NAMALWA (cell line): ENCODE measurements at regions not wholly inside any gene's neighbourhood (a gene's known extent, or its start where the extent isn't known, plus 50 kb on each side); places are given as distances from the start of the nearest gene placed in this dataset.

Experiments
- DNase-seq: peaks from one replicate; pipeline ENCODE4 v3.0.0-alpha.2; 2015; ENCODE audit warnings: low spot score

DNA sequence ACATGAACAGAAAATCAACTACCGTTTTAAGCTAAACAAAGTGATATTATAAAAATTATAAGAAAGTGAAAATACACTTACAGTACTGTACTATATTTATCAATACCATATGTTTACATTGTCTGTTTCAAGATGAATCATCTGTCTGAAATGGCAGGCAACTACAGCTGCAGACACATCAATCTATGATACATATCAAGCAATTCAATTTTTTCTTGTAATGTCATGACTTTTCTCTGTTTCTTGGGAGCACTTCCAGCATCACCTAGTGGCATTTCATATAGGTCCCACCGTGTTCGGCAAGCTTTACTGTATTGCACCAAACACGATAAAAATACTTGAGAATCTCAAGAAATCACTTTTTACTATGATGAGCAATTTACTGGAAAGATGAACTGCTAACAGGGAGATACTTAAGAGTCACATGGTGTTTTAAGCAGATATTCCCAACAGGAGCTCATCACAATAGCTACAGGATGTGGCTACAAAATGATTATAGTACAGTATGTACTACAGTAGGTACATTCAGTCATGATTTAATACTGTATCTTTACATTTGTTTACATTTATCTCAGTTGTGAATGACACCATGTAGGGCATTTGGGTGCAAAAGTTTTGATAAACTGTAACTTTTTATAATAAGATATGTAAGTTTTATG is 207.4 kb downstream of the ADAM29 start:
- no peak for DNase-seq

DNA sequence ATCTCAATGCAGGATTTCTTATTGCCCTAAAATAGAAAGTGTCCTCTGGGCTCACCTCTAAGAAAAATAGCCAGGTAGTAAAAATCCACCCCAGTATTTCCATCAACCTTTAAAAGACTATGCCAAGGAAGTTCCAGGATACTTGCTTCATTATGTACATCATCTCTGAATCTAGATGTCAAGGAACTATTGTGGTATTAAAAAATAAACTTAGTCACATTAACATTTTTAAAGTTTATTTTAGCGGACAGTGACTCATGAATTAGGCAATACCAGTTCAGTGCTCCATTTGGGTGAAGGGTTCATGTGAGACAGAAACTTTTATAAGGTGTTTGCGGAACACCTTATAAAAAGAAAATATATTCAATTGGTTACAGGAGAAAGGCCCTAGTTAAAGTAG is 209.2 kb downstream of the ADAM29 start:
- no peak for DNase-seq

DNA sequence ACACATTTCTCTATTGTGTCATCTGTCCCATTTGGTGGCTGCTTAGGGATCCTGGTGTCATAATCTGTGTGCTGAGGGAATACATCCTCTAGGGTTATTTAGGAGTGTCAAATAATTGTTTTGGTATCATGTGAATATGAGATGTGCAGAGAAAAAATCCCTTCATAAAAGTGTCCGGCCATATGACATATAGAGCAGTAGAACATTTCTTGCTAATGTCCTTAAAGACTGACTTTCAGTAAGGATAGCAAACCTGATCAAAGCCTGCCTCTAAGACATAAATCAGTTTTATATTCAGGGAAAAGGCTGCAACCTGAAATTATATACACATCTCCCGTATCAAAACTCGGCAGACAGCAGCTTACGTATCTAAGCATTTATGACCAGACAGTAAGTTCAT is 211.6 kb downstream of the ADAM29 start:
- no peak for DNase-seq

DNA sequence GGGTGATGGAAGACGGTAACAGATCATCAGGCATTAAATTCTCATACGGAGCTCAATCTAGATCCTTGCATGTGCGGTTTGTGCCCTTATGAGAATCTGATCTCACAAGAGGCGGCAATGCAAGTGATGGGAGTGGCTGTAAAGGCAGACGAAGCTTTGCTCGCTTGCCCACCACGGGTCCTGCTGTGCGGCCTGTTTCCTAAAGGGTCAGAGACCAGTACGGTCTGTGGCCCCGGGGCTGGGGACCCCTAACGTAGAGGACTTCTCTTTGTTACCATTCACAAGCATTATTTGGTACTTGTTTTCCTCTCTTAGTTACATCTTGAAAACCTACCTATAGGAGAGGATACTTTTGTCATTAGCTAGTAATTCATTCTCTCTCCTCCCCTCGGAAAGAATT is 221.0 kb downstream of the ADAM29 start:
- DNase-seq = no peak

DNA sequence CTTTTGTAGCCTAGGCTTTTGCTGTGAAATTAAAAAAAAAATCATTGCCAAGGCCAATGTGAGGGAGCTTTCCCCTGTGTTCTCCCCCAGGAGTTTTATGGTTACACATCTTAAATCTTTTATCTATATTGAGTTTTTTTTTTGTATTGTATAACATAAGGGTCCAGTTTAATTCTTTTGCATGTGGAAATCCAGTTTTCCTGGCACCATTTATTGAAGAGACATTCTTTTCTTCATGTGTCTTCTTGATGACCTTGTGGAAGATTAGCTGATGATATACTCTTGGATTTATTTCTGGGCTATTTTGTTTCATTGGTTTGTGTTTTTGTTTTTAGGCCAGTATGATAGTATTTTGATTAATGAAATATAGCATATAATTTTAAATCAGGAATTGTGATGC is 225.0 kb downstream of the ADAM29 start:
- no peak for DNase-seq

DNA sequence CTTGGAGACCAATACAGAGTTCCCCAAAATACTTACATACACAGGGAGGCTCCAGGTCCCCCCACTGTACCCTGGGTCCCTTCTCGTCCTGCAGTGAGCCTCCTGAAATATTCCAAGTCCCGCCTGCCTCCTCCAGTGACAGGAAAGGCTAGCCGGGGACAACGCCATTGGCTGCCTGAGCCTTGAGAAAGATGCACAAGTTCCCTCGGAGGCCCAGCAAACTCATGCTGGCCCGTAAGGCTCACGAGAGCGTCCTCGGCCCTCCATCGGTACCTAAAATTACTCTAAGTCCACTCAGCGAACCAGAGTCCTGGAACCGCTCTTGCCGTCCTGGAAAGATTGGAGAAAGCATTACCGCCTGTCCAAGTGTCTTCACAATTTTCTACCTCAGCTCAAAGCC is 228.6 kb downstream of the ADAM29 start:
- no peak for DNase-seq

DNA sequence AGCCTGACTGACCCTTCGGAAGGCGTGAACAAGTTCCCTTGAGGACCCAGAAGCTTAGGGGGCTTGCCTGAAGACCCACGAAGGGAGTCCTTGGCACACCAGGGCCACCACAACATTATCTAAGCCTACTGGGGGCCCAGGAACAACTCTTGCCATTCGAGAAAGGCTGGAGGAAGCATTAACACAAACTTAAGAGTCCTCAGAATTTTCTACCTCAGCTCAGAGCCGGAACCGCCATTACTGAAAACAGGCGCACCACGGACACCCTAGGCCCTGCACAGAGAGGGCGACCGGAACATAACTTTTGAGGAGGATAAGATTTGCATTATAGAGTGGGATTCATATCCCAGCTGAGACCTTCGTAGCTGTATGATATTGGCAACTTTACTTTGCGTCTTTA is 229.1 kb downstream of the ADAM29 start:
- no peak for DNase-seq

DNA sequence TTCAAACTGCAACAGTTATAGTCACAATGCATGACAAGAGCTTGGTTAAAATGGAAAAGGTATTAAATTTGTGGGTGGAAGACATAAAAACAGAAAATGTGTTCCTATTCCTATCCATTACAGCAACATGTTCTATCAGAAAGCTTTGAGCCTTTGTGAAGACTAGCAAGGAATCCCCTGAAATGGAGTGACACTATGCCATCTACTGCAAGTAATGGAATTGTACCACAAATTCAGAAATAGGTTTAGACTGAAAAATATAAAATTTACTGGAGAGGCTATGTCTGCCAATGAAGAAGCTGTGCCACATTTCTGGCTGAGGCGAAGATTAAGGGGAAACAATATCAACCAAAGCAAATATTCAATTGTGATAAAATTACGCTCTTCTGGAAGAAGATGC is 247.9 kb downstream of the ADAM29 start:
- DNase-seq = no peak

DNA sequence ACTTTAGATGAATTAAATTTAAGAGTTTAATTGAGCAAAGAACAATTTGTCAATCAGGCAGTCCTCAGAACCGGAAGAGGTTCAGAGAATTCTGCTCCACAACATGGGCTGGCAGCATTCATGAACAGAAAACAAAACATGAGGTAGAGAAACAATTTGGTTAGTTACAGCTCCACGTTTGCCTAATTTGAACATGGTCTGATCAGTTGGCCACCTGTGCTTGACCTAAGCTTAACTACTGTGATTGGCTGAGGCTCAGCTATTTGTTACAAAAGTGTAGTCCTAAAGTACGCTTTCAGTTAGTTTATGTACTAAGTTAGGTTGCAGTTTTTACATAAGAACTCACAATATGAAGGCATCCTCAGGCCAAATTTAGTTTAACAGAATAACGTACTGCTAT is 258.6 kb downstream of the ADAM29 start:
- no peak for DNase-seq

DNA sequence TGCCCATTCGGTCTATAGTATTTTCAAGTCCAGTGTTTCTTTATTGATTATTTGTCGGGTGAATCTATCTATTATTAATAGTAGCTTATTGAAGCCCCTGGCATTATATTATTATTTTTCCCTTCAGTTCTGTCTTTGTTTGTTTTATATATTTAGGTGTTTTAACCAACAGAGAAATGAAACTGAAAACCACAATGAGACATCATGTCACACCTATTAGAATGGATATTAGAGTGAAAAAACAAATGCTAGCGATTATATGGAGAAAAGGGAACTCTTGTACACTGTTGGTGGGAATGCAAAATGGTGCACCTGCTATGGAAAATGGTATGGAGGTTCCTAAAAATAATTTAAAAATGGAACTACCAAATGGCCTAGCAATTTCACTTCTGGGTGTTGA is 272.5 kb downstream of the ADAM29 start:
- no peak for DNase-seq

DNA sequence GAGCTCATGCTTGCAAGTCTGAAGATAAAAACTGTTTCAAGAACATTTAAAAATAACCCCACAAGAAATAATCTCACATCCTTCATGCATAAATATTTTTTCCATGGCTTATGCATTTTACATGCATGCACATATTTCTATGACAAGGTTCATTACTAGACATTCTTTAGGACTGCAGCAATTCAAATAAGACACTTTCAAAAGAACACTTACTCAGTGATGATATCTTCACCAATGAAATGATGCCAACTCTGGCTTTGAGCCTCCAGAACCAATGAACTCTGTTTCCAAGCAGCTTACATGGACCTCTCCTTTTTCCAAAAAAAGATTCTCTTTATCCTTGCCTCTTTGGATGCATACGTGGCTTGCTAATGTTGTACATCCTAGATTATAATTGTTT is 279.9 kb downstream of the ADAM29 start:
- DNase-seq = no peak

DNA sequence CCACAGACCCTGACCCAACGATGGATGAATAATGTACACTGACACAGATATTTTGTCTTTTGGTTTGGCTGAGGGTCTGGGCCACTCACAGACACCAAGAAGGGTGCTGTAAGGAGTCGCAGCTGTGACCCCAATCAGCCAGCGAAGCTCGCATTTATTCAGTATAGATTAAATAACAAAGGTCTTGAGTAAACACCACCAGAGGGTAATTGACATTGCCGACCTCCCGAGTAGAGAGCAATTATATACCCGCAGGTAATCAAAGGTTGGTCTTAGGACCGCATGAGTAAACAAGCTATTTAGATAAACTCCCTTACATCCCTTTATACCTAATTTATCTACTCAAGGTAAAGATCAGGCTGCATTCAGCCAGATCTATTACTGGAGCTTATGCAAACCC is 297.1 kb downstream of the ADAM29 start:
- DNase-seq = no peak

DNA sequence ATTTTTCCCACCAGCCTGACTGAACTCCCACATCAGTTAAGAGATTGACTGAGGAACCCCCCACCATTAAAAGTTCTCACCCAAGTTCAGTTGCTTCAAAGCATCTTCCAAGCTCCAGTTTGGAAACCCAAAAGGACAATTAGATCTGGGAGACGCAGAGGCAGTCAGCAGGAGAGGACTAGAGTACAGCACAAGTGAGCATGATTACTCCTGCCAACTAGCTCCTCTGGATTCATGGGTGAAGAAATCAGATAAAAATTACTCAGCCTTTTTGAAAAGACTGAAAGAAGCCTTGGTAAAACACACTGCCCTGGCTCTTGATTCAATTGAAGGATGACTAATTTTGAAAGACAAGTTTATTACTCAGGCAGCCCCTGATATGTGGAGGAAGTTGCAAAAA is 297.5 kb downstream of the ADAM29 start:
- no peak for DNase-seq

DNA sequence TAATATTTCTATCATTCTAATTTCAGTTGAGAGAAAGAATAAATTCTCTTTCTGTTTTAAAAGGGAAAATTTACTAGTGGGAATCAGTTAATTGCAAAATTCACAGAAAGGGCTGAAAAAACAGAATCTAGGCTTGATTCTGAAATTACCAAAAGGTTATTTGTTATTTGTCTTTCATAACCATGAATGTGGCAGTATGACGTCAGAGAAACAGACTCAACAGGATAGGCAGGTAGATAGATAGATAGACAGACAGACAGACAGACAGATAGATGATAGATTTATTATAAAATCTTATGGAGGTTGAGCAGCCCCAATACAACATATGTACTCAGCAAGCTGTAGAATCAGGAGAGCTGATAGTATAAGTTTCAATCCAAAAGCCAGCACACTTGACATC is 311.0 kb downstream of the ADAM29 start:
- DNase-seq = no peak

DNA sequence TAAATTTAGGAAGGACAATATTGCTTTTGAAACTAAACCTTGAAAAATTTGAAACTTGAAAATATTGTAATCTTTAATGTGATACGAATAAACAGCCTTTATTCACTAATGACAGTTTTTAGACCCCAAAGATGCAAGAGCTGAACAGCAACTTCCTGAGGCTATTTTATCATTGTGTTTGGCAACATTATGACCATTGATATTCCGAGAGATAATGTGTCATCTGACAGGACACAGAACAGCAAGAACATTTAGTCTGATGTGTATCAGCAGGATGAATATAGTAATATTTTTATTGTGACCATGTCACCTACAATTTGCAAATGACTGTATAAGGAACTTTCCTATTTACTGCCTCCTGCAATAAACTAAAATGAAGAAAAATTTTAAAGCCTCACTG is 316.0 kb downstream of the ADAM29 start:
- no peak for DNase-seq

DNA sequence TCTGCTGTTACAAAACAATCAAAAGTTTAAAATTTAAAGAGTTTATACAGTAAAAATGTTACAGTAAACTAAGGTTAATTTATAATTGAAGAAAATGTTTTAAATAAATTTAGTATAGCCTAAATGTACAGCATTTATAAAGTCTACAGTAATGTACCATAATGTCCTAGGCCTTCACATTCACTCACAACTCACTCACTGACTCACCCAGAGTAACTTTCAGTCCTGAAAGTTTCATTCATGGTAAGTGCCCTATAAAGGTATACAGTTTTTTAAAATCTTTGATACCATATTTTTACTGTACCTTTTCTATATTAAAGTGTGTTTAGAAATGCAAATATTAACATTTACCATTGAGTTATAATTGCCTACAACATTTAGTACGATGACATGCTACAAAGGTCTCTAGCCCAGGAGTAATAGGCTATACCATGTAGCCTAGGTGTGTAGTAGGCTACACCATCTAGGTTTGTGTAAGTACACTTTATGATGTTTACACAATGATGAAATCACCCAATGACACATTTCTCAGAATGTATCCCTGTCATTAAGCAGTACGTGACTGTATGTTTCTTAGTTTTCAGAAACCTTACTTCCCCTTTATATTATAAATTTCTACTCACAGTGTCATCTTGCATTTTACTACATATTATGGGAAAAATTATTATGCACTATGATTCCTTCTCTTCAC is 320.8 kb downstream of the ADAM29 start:
- no peak for DNase-seq

DNA sequence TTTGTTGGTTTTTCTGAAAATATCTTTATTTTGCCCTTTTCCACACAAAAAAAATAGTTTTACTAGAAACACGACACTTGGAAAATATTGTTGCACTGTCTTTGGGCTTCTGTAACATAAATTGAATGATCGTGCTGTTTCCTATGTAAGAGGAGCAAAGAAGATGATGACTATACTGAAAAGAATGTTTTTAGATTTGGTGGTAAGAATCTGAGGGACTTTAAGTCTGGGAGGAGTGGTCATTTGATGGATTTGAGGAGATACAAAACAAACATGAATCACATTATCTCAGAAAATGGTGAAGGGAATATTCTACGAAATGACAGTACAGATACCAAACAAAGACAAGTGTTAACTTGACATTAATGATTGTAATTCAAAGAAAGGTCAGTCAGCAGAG is 328.8 kb downstream of the ADAM29 start:
- DNase-seq = no peak

DNA sequence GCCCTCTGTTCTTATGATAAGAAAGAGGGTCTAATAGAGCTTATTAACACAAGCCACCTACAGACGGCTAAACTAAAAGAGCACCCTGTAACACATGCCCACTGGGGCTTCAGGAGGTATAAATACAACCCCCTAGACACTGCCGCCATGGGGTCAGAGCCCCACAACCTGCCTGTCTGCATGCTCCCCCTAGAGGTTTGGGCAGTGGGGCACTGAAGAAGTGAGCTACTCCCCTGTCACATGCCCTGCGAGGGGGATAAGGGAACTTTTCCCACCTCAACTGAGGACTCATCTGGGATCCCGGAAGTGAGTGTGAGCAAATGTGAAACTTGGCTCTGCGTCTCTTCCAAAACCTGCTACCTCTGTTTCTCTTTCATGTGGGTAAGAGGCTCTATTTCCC is 334.5 kb downstream of the ADAM29 start:
- peak; percentile 7 for DNase-seq

DNA sequence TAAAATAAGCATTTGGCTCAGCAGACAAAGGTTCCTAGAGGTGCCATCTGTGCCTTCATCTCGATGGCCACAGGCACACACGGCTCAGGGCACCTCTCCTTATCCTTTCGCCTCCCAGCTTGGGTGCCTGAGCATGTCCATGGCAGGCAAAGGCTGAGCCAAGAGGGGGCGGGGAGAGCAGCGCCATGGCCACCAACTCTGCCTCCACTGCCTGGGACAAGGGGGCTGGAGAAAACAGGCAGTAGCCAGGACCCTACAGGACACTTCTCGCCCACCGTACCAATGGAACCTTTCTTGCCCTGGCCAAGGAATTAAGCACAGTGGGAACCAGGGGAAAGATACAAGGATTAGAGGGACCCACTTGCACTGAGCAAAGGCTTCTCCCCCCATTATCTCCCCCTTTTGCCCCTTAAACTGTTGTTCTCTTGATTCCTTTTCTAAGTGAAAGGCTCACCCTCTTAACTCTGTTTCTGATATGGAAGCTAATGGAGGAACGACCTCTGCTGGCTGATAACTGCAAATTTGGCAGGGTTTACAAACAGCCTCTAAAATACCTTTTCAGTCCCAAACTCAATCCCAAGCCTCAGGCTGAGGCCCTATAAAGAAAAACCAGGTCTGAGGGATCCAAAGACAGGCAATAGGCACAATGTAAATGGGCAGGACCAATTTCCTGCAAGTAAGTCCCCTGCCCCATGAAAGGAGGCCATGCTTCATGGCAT is 335.2 kb downstream of the ADAM29 start:
- peak; percentile 54 for DNase-seq

DNA sequence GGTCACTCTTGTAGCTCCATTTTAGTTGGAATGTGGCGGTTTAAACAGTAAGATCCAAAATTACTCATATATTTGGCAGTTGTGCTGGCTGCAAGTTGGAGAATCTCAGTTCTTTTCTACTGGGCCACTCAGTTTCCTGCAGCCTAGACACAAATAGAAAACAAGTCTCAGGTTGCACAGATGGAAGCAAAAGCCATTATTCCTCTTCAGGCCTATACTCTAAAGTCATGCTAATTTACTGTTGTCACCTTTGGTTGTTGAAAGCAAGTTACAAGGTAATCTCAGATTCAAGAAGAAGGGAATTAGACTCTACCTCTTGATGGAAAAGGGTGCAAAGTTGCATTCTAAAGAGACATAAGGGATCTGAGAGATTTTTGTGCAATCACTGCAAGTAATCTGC is 345.4 kb downstream of the ADAM29 start:
- DNase-seq = no peak

DNA sequence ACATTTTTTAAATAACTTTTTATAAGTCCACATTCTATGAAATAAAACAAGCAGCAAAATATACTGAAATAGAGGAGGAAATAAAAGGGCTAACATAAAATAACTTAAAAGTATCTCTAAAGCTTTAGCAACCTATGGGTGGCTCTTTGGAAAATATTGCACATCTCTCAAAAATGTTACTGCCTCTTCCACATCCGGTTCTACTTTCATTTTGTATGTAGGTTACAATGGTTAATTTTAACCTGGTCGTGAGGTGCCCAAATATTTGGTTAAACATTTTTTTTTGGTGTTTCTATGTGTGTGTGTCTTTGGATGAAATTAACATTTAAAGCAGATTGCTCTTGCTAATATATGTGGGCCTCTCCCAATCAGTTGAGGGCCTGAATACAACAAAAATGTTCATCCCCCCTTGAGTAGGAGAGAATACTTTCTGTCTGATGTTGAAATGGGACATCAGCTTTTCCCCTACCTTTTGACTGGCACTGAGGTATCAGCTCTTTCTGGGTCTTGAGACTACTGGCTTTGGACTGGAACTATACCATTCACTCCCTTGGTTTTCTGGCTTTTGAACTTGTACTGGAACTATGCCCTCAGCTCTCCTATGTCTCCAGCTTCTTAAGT is 353.0 kb downstream of the ADAM29 start:
- peak; percentile 10 for DNase-seq

DNA sequence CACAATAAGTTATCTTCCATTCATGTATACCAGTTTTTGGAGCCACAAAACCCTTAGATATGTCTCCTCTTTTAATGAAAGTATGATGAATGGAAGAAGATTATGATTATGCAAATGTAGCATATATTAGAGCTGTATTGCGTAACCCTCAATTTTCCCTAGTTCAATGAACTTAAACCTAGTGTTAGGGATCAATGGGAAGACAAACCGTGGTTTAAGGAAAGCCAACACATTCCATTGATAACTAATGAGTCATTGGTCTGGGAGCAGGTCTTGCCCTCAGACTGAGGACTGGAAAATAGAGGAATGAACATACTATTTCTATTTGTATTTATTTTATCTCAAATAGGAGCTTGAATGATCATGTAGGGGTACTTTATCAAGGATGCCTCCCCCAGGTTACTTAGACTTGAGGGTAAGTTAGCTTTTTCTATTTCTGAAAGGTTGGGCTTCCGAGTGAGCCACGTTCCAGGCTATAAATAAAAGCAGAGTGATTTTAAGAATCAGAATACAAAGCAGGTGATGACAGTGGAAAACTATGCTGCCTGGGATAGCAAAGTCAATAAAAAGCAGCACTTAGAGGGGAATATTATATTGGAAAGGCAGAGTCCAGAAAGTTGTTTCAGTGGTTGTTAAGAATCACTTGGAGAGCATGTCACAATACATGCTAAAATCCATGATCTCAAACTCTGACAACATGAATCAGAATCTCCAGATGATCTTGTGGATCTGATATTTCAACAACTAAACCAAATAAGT is 356.0 kb downstream of the ADAM29 start:
- DNase-seq = no peak
